HG03354 (cell line): ENCODE measurements at regions not wholly inside any gene's neighbourhood (a gene's known extent, or its start where the extent isn't known, plus 50 kb on each side); places are given as distances from the start of the nearest gene placed in this dataset.

ENCODE experiments used
- ATAC-seq: cut with Tn5 transposase; IDR thresholded peaks from one replicate; pipeline ENCODE4 v1.9.1; 2021; ENCODE audit warnings: mild to moderate bottlenecking; ENCODE audit not compliant: unreplicated experiment, poor library complexity, severe bottlenecking

GRCh38 chr10:36716291-36716690 is 409.1 kb upstream of the ANKRD30A start:
- ATAC-seq, result no peak

GRCh38 chr10:36712695-36713094 is 412.7 kb upstream of the ANKRD30A start:
- no peak for ATAC-seq

- ATAC-seq, result no peak
Measured at GRCh38 chr10:36711361-36711760, 414.0 kb upstream of the ANKRD30A start.

DNA sequence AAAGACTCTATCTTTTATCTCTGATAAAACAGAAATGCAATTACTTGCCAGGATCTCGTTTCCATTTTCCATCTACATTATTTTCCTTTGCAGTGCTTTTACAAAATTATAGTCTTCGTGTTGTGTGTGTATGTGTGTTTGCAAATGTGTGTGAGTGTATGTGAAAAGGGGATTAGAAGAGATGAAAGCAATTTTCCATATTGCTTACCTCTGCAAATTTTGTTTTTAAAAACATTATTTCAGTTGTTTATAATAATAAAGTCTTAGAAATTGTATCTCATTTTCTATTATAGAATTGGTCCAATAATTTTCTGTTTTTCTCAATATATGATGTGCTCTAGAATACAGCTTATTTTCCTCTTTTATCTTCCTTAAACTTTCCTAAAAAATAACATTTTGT is 421.3 kb upstream of the ANKRD30A start:
- ATAC-seq, result no peak

DNA sequence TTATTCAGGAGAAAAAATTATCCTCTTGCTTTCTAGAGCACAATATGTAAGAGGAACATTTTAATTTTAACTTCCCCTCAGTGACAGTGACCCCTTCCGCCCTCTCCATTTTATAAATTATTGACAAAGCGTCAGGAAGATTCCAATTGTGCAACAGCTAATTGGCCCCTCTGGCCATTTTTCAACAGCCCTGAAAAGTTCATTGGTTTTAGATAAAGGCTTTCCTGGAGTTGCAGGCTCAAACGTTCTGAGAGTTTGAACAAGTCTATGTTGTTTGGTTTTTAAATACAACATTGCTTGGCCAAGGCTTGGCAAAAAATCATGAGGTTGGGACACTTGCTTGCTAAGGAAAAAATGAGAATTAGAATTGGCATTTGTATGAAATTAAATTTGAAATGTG is 422.2 kb upstream of the ANKRD30A start:
- ATAC-seq, result no peak

- ATAC-seq, result no peak
Measured at GRCh38 chr10:36700123-36700522, 425.3 kb upstream of the ANKRD30A start.

- no peak for ATAC-seq
Measured at GRCh38 chr10:36692759-36693158, 432.6 kb upstream of the ANKRD30A start.

DNA sequence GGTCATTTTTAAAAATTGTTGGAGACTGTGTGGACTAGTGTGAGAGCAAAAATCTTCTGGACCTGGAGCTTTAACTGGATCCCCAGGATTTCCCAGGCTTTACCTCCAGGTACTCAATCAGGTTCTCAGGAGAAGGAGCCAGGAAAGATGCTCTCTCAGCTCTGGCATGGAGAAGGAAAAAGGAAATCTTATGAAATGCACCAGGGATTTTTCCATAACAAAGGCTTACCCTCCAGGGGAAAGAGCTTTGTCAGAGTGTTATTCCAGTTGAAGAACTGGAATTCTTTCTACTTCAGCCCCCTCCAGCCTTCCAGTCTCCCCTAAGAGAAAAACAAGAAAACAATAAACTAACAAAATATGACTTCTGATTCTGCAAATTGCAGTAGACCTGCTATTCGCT is 436.7 kb upstream of the ANKRD30A start:
- no peak for ATAC-seq

DNA sequence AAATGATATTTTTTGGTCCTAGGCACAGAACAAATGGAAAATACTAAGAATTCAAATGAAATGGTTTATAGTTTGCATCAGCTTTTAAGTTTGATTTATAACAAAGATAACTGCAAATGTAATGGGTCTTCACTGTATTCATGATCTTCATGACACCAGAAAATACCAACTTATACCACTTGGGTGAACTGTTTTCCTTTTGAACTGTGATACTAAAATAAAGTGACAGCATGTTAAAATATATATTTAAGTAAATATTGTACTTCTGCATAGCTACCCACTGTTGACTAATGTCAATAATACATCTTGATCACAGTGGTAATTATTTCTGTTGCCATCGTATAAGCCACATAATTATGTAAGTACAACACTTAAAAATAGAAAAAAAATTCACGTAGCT is 442.0 kb upstream of the ANKRD30A start:
- ATAC-seq, result no peak

DNA sequence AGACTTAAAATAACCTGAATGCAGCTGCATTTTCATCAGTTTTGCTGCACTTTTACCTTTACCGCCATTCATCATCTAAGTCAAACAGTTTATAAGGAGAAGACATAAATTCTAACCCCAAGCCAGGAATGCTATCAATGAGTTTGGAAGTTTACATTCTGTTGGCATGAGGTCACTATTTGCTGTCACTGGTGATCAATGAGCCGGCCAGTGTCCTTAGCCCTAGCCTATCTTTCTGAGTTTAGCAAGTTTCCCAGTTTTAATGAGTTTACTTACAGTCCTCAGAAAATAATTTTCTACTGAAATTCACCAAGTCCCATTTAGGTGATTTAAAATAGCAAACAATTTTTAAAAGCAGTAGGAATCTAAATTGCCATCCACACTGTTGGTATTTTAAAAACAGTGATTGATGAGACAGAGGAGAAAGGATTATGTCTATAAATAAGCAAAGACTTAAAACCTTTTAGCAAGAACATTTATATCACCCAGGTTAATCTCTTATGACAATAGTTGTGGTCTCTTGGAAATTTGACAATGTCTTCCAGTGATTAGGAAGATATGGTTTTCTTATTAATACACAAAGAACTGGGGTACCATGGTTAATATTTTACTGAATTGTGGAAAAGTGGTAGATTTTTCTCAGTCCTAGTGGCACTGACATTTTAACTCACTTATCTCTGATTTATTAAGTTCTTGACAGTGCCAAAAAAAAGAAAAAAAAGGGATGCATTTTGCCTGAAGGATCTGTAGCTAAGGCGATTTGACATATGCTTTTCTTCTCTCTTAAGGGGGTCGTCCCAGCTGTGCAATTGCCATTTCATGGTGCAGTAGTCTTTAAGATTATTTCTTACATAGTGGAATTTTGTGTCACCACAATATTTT is 443.4 kb upstream of the ANKRD30A start:
- ATAC-seq, result no peak

- no peak for ATAC-seq
Measured at GRCh38 chr10:36679554-36679953, 445.8 kb upstream of the ANKRD30A start.

DNA sequence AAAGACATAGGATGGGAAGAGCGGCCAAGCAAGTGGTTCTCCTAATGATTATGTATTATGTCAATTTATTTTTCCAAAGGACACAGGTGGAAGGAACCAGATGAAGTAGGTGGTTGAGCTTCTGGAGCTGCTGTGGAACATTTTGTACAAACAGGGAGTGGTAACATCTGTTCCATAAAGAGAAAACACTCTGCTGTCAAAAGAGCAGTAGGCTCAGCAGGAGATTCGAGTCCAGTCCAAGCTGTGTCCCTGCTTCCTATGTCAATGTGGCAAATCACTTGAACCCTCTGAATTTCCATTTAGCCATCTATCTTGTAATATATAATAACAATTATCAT is 448.0 kb upstream of the ANKRD30A start:
- ATAC-seq, result no peak

- ATAC-seq, result no peak
Measured at GRCh38 chr10:36676756-36677430, 448.5 kb upstream of the ANKRD30A start.

- no peak for ATAC-seq
Measured at GRCh38 chr10:36676321-36676720, 449.1 kb upstream of the ANKRD30A start.

GRCh38 chr10:36675458-36675880 is 449.9 kb upstream of the ANKRD30A start:
- ATAC-seq, result no peak

DNA sequence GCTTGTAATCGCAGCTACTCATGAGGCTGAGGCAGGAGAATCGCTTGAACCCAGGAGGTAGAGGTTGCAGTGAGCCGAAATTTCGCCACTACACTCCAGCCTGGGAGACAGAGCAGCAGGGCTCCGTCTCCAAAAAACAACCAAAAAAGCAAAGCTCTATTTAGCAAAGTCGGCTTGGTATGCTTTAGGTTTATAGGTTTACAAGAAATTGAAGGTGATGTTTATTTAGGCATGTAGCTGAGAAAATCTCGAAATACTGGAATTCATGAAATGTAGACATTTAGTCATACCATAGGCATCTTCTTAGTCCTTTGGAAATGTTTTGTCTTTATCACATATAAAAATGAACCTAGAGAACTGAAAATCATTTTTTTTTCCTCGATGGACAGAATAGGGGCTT is 453.8 kb upstream of the ANKRD30A start:
- no peak for ATAC-seq

DNA sequence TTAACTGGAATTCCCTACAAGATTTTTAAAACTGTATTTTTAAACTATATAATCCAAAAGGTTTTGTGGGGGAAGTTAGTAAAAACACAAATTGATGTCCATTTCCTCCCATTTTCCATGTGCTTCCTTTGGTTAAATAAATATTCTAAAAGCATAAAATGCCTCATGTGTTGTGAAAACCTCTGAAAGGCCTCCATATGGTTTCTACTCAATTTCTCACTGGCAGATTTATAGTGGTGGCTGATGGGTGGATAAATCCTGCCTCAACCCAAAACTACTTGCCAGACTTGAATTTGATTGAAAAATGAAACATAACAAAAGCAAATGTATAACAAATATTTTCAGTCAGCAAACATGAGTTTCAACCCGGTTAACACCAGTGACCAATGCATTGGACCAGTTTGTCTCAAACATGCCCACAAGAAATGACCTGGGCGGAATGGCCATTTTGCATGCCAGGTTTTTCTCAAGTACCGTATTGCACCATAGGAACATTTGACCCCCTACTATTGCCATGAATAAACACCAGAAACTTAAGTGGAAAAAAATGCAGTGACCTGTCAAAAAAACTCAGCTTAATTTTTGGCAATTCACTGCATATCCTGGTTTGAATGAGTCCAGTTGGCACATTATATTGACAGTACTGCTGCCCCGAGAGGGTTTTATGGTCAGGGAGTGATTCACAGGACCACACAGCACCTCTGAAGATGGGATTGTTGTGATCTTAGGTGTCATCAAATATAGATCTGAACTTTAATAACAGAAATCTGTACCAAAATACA is 454.6 kb upstream of the ANKRD30A start:
- ATAC-seq, result no peak

DNA sequence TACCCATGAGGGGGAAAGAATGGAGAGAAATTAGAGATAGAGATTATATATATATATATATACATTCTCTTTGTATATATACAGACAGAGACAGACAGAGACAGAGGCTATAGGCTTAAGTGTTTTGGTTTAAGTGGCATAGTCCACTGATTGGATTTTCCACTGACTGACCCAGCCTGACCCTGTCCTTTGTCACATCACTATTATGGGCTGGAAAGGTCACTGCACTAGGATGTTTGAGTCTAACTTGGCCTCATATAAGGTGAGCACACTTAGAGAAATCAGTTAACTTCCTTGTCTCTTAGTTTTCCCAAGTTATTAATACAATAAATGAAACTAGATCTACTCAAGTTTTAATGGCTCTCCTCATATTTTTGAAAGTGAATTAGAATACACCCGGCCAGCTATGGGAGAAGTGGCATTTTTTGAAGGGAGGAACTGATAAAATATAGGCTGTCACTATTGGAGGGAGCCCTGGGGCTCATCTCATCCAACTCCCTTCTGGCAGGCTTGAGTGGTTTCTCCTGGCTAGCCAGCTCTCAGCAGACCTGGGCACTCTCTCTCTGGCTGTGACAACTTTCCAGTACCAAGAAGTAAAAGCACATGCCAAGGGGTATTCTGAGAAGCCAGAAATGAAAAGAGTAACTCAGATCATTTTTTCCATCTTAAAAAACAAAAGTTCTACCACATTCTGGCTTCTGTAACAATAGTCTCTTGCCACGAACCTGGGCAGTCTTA is 455.6 kb upstream of the ANKRD30A start:
- no peak for ATAC-seq

GRCh38 chr10:36666451-36666850 is 458.9 kb upstream of the ANKRD30A start:
- no peak for ATAC-seq

DNA sequence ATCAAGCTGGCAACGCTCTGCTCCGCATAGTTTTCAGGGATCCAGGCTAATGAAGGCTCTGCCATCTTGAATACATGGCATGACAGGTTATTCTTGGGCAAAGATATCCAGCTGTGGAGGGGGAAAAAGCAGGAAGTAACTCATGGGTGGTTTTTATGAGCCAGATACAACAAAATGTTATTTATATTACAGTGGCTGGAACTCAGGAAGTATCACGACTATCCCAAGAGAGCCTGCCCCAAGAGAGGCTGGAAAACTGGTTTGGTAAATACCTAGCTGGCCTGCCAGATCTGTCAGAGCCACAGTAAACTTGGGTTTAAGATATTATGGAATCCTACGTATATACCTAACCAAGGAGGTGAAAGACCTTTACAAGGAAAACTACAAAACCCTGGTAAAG is 462.8 kb upstream of the ANKRD30A start:
- ATAC-seq, result no peak
